T-helper 2 cell treated with Interferon-gamma antibody and Interleukin-4, amounts not matched to agents 5 μg/mL and 100 μg/mL, for 36 hours (primary cell): ENCODE measurements at regions not wholly inside any gene's neighbourhood (a gene's known extent, or its start where the extent isn't known, plus 50 kb on each side); places are given as distances from the start of the nearest gene placed in this dataset.

Source experiments
- DNase-seq: peaks from one replicate; pipeline ENCODE4 v3.0.0; 2021; ENCODE audit warnings: low spot score
- H3K27ac Mint-ChIP-seq: one replicate; pipeline ENCODE4 v1.8.0; 2021; ENCODE audit warnings: mild to moderate bottlenecking, mixed read lengths
- H3K27me3 Mint-ChIP-seq: one replicate; pipeline ENCODE4 v1.8.0; 2021; ENCODE audit warnings: low read depth, mixed read lengths
- H3K36me3 Mint-ChIP-seq: one replicate; pipeline ENCODE4 v1.8.0; 2021; ENCODE audit warnings: low read depth, mixed read lengths
- H3K4me1 Mint-ChIP-seq: one replicate; pipeline ENCODE4 v1.8.0; 2021; ENCODE audit warnings: low read depth, mixed read lengths
- H3K4me3 Mint-ChIP-seq: one replicate; pipeline ENCODE4 v1.8.0; 2022; ENCODE audit warnings: mild to moderate bottlenecking, moderate library complexity, mixed read lengths
- H3K9me3 Mint-ChIP-seq: one replicate; pipeline ENCODE4 v1.8.0; 2021; ENCODE audit warnings: mixed read lengths

DNA sequence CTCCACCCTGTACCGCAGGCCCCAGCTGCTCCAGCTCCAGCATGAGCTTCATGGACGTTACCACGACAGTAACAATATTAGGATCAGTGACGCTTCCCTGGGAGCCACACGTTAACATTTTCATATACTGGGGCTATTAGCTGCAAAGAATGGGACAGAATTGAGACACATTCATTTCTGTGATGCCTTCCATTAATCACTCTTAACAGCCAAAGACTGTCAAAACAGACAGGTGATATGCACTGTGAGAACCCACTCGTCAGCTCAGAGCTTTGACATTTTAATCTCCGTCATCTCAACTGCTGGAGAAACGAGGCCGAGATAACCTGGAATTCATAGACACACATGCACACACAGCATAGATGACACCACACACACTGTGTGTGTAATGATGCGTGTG is 408.4 kb upstream of the SHH start:
- Mint-ChIP-seq H3K27me3 (no peaks in the 10 kb centered on the region), H3K36me3 (no peaks in the 10 kb centered on the region), H3K4me3 (no peak overlapping the region), H3K9me3 (no peaks in the 10 kb centered on the region), H3K4me1 (no peaks in the 10 kb centered on the region), H3K27ac (no peak overlapping the region)
- DNase-seq = no peak

DNA sequence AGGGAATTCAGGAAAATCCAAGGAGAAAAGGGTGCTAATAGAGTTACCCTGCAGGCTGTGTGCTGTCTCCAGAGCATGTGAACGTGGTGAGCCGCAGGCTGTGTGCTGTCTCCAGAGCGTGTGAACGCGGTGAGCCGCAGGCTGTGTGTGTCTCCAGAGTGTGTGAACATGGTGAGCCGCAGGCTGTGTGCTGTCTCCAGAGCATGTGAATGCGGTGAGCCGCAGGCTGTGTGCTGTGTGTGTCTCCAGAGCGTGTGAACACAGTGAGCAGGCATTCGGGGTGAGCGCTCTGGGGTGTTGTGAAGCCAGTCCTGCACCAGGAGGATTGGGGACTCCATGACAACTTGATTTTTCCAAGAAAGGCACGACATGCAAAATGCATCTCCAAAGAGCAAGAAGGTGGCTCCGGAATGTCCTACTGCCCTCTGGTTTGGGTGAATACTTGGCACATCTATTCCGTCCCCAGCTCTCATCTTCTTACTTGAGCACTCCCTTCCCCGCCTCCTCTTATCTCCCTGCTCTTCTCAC is 407.9 kb upstream of the SHH start:
- H3K27me3 Mint-ChIP-seq = no peaks in the 10 kb centered on the region
- no peak overlapping the region for H3K4me3 Mint-ChIP-seq
- no peaks in the 10 kb centered on the region for H3K9me3 Mint-ChIP-seq
- no peak for DNase-seq
- H3K4me1 Mint-ChIP-seq = no peaks in the 10 kb centered on the region
- no peaks in the 10 kb centered on the region for H3K36me3 Mint-ChIP-seq
- H3K27ac Mint-ChIP-seq = no peak overlapping the region

DNA sequence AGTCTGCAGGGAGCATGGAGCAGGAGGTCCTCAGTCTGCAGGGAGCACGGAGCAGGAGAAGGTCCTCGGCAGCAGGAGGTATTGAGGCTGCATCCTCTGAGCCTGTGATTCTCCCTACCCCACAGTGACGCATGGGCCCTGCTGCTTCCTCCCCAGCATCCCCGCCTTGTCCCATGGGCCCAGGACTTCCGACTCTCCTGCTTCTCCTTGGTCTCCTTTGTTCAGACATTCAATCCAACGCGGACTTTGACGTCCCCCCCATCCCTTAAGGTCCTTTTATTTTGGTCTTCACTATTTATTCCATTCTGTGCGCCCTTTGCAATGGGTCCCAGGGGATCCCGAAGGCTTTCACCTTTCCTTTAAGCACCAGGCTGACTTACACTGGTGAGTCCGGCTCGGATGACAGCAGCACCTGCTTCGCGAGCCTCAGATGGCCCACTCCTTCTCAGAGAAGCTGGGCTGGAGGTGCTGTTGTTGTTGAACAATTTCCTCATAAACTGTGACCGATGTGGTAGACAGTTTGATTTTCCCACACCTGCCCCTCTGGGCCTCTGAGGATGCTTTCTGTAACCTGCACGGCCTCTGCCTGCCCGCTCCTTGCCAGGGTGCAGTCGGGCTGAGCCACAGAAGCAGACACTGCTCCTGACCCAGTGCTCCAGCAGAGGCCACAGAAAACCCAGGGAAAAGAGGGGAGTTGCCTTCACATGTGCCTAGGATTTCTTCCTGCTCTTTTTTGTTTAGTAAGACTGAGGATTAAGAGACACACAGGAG is 407.2 kb upstream of the SHH start:
- no peaks in the 10 kb centered on the region for H3K9me3 Mint-ChIP-seq
- no peak overlapping the region for H3K4me3 Mint-ChIP-seq
- H3K4me1 Mint-ChIP-seq = no peaks in the 10 kb centered on the region
- H3K27ac Mint-ChIP-seq = no peak overlapping the region
- no peaks in the 10 kb centered on the region for H3K36me3 Mint-ChIP-seq
- no peaks in the 10 kb centered on the region for H3K27me3 Mint-ChIP-seq
- no peak for DNase-seq

DNA sequence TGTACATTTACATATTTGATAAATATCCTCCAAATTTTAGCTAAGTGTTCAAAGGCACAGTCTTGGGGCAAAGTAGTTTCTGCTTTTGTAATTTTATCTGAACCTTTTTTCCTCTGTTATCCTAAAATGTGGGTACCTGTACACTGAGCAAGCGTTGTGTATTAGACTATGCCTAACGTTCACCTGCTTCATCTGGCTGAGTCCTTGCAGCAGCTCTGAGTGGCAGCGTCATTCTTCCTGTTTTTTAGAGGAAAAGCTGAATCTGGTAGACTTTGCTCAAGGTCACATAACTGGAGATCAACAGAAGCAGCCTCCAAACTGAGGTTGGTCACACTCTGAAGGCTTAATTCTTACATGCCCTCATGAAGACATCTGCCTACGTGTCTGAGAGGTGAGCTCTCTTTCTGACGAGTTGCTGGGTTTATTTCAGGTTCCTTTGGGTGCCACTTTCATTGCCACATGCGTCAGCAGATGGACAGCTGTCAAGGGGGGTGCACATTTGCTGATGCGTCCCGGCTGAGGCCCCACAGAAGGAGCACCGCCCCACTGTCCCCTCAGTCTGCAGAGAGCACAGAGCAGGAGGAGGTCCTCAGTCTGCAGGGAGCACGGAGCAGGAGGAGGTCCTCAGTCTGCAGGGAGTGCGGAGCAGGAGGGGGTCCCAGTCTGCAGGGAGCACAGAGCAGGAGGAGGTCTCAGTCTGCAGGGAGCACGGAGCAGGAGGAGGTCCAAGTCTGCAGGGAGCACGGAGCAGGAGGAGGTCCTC is 406.5 kb upstream of the SHH start:
- no peaks in the 10 kb centered on the region for H3K9me3 Mint-ChIP-seq
- no peaks in the 10 kb centered on the region for H3K27me3 Mint-ChIP-seq
- H3K4me1 Mint-ChIP-seq = no peaks in the 10 kb centered on the region
- H3K27ac Mint-ChIP-seq = no peak overlapping the region
- H3K36me3 Mint-ChIP-seq = no peaks in the 10 kb centered on the region
- DNase-seq = no peak
- H3K4me3 Mint-ChIP-seq = no peak overlapping the region

DNA sequence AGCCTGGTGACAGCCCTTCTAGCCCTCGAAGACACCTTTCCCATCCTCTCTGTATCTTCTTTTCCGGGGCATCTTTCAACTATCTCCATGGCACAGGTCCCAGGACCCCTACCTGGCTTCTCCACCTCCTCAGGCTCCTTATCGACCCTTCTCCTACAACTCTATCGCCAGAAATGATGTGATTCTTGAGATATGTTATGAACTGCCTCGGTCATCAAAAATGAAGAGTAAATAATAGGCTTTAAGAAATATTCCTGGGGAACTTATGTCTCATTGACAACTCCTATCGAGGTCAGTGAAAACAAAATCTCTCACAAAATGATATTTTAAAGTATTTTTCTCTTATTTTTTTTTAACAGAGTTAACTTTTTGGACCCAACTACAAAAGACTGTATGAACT is 405.5 kb upstream of the SHH start:
- Mint-ChIP-seq H3K27ac (no peak overlapping the region), H3K36me3 (no peaks in the 10 kb centered on the region), H3K4me1 (no peaks in the 10 kb centered on the region), H3K9me3 (no peaks in the 10 kb centered on the region), H3K4me3 (no peak overlapping the region), H3K27me3 (no peaks in the 10 kb centered on the region)
- no peak for DNase-seq

DNA sequence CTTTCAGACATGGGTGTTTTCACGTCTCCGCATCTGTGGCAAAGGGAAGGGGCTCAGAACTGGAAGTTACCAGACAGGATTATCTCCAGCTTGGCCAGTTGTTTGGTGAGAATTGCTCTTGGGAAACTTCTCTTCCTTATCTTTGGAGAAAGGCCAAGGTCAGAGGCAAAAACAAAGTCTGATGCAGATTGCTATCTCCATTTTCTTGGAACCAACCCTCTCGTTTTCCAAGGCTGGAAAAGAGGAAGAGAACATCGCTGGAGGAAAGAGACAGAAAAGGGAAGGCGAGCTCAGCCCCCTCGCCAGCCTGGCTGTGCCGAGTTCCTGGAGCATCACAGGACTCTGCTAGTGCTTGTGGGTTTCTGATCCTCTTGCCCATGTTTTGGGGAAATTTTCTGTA is 396.8 kb upstream of the SHH start:
- no peaks in the 10 kb centered on the region for H3K9me3 Mint-ChIP-seq
- no peak for DNase-seq
- no peak overlapping the region for H3K4me3 Mint-ChIP-seq
- H3K27ac Mint-ChIP-seq = no peak overlapping the region
- no peaks in the 10 kb centered on the region for H3K4me1 Mint-ChIP-seq
- H3K27me3 Mint-ChIP-seq = no peaks in the 10 kb centered on the region
- H3K36me3 Mint-ChIP-seq = no peaks in the 10 kb centered on the region

DNA sequence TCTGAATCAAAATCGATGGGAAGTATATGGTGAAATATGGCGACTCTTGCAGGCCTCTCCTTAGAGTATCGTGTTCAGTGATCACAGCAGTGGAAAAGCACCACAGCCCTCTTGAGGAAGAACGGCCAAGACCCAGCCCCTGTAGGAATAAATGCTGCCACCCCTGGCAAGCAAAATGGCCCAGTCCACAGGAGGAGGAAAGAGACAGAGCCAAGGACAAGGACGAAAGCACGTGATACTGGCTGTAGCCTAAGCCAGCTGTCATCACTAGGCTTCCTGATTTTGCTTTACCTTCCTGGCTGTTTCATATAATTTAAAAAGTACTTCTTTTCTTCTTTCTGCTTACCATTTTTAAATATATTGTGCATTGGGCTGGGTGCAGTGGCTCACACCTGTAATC is 395.0 kb upstream of the SHH start:
- no peak overlapping the region for H3K27ac Mint-ChIP-seq
- H3K36me3 Mint-ChIP-seq = no peaks in the 10 kb centered on the region
- H3K9me3 Mint-ChIP-seq = no peaks in the 10 kb centered on the region

DNA sequence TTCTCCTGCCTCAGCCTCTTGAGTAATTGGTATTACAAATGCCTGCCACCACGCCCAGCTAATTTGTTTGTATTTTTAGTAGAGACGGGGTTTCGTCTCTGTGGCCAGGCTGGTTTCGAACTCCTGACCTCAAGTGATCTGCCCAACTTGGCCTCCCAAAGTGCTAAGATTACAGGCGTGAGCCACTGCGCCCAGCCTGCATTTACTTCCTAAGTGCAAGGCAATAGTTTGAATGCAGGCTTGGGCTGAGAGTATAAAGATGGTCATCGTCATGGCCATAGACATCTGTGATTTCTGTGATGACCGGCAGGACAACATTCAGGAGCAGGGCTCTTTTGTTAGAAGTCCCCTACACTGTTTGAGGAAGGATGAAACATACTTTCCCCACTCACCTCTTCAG is 393.9 kb upstream of the SHH start:
- H3K4me3 Mint-ChIP-seq = no peak overlapping the region
- H3K27ac Mint-ChIP-seq = no peak overlapping the region
- H3K27me3 Mint-ChIP-seq = no peaks in the 10 kb centered on the region
- H3K9me3 Mint-ChIP-seq = no peaks in the 10 kb centered on the region
- no peaks in the 10 kb centered on the region for H3K4me1 Mint-ChIP-seq
- no peaks in the 10 kb centered on the region for H3K36me3 Mint-ChIP-seq
- no peak for DNase-seq

More for the DNA sequence above, 395.0 kb upstream of the SHH start:
- no peak for DNase-seq
- Mint-ChIP-seq H3K27me3 (no peaks in the 10 kb centered on the region), H3K4me1 (no peaks in the 10 kb centered on the region), H3K4me3 (no peak overlapping the region)

DNA sequence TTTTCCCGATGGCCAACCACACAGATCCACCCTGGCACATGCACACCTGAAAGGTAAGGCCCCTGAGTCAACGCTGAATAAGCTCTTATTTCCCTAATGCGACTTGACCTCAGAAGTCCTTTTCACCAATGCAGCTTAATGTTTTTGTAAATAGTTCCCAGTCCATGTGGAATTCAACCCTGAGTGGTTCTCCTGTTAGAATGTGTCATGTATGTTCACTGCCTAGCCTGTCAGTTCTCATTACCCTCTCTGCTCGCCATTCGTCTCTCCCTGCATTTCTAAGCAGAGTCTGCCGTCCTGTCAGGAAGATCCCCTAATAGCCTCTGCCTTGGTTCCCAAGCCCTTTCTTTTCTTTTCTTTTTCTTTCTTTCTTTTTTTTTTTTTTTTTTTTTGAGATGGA is 392.6 kb upstream of the SHH start:
- no peaks in the 10 kb centered on the region for H3K27me3 Mint-ChIP-seq
- no peak overlapping the region for H3K27ac Mint-ChIP-seq
- H3K9me3 Mint-ChIP-seq = no peaks in the 10 kb centered on the region
- H3K36me3 Mint-ChIP-seq = no peaks in the 10 kb centered on the region
- no peak for DNase-seq
- H3K4me1 Mint-ChIP-seq = no peaks in the 10 kb centered on the region
- H3K4me3 Mint-ChIP-seq = no peak overlapping the region

DNA sequence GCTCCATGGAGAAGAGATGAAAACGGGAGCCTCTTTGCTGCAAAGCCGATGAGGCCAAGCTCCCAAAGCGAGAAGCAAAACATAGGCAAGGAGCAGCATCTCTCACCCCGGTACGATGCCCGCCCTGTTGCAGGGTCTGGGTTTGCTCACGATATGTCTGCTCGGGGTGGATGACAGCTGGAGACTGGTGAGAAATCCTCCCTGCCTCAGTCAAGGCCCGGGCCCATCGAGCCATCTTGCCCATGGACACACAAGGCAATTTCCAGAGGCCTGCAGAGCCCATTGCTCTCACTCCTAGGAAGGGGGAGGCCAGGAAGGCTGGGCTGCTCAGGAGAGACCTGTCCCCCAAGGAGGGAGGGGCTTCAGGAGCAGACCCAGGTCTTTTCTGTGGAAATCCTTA is 391.7 kb upstream of the SHH start:
- H3K27me3 Mint-ChIP-seq = no peaks in the 10 kb centered on the region
- no peak overlapping the region for H3K4me3 Mint-ChIP-seq
- DNase-seq = no peak
- H3K9me3 Mint-ChIP-seq = no peaks in the 10 kb centered on the region
- no peaks in the 10 kb centered on the region for H3K36me3 Mint-ChIP-seq
- H3K27ac Mint-ChIP-seq = no peak overlapping the region
- H3K4me1 Mint-ChIP-seq = no peaks in the 10 kb centered on the region

DNA sequence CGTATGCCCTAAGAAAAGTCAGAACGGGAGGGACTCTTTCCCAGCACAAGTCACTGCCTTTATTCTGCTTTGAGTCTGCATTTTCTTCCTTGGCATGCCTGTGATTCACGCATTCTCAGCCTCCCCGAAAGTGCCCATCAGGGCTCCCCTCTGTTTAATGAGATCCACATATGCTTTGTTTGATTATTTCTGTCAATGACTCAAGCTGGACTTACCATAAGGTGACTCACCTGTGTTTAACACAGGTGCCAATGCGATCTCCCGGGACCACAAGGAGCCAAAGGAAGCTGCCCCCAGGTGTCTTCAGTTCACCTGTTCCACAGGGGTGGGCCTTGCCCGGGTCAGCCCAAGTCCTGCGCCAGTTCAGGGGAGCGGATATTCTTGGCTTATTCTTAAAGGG is 386.0 kb upstream of the SHH start:
- no peaks in the 10 kb centered on the region for H3K9me3 Mint-ChIP-seq
- DNase-seq = no peak
- H3K4me1 Mint-ChIP-seq = no peaks in the 10 kb centered on the region
- no peak overlapping the region for H3K4me3 Mint-ChIP-seq
- H3K27ac Mint-ChIP-seq = no peak overlapping the region
- H3K27me3 Mint-ChIP-seq = no peaks in the 10 kb centered on the region
- H3K36me3 Mint-ChIP-seq = no peaks in the 10 kb centered on the region

DNA sequence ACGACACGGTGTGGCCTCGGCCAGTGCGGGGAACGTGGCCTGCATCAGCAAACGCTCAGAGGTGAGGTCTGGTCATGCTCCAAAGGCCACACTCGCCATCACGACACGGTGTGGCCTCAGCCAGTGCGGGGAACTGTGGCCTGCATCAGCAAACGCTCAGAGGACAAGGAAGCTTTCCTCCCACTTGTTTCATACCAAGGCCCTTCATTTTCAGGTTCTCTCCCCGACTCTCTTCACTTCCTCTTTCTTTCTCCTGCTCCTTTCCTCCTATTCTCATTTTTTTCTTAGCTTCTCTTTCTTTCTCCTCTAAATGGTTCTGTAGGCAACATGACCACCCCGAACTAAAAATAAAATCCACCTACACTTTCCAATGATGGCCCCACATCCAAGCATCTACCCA is 384.4 kb upstream of the SHH start:
- DNase-seq = no peak
- Mint-ChIP-seq H3K4me3 (no peak overlapping the region), H3K4me1 (no peaks in the 10 kb centered on the region), H3K27me3 (no peaks in the 10 kb centered on the region), H3K27ac (no peak overlapping the region), H3K9me3 (no peaks in the 10 kb centered on the region), H3K36me3 (no peaks in the 10 kb centered on the region)

DNA sequence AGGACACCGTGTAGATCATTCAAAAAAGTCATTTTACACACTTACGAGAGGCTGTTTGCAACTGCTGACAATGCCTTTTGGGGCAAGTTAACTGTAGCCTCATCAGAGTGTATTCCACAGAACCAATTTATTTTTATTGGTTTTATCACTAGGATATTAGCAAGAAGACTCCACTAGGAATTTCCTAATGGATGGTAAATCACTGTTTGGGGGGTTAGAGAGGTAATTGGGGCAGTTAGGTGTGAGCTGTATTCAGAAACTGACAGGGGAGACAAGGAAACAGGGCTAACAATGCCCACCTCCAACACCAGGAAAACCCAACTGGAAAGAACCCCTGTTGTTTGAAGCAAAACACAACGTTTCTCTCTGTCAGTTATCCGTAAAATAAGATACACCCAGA is 383.0 kb upstream of the SHH start:
- H3K27me3 Mint-ChIP-seq = no peaks in the 10 kb centered on the region
- no peak overlapping the region for H3K4me3 Mint-ChIP-seq
- H3K36me3 Mint-ChIP-seq = no peaks in the 10 kb centered on the region
- DNase-seq = no peak
- no peaks in the 10 kb centered on the region for H3K9me3 Mint-ChIP-seq
- H3K4me1 Mint-ChIP-seq = no peaks in the 10 kb centered on the region
- no peak overlapping the region for H3K27ac Mint-ChIP-seq

DNA sequence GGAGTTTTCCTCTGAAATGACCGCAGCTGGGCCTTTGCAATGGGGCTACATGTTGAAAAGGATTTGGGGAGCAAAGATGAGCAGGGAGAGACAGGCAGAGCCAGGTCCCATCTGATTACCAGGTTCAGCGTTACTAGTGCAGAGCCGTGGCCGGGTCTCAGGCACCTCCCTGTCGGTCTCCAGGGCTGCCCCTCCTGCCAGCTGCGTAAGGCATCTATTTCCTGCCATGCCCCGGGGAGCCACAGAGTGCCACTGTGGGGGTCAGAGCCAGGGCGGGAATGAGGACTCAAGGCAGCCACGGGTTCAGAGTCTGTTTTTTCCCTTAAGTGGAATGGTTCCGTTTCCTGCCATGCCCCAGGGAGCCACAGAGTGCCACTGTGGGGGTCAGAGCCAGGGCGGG is 382.6 kb upstream of the SHH start:
- no peaks in the 10 kb centered on the region for H3K36me3 Mint-ChIP-seq
- no peaks in the 10 kb centered on the region for H3K27me3 Mint-ChIP-seq
- no peak overlapping the region for H3K4me3 Mint-ChIP-seq
- DNase-seq = no peak
- H3K4me1 Mint-ChIP-seq = no peaks in the 10 kb centered on the region
- no peak overlapping the region for H3K27ac Mint-ChIP-seq
- H3K9me3 Mint-ChIP-seq = no peaks in the 10 kb centered on the region
